ENCODE measurements at regions not wholly inside any gene's neighbourhood (a gene's known extent, or its start where the extent isn't known, plus 50 kb on each side); places are given as distances from the start of the nearest gene placed in this dataset.

DNA sequence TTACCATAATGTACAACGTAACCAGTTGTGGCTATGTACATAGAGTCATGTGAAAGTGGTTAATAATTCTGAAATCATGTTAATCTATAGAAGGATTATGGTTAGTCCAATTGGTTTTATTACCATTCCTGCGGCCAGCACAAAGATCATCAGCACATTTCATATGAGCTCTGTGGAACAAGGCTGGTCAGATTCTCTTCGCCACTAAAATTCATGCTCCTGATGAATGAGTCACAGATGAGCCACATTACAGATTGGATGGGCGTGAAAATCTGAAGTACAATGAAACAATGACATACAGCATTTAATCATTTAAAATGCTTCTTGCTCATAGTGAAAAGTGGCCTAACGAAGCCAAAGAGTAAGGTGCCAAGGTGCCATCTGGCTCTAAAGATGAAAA lies 716.2 kb upstream of the PHF14 start:
- TF ChIP-seq, protein P1, sequence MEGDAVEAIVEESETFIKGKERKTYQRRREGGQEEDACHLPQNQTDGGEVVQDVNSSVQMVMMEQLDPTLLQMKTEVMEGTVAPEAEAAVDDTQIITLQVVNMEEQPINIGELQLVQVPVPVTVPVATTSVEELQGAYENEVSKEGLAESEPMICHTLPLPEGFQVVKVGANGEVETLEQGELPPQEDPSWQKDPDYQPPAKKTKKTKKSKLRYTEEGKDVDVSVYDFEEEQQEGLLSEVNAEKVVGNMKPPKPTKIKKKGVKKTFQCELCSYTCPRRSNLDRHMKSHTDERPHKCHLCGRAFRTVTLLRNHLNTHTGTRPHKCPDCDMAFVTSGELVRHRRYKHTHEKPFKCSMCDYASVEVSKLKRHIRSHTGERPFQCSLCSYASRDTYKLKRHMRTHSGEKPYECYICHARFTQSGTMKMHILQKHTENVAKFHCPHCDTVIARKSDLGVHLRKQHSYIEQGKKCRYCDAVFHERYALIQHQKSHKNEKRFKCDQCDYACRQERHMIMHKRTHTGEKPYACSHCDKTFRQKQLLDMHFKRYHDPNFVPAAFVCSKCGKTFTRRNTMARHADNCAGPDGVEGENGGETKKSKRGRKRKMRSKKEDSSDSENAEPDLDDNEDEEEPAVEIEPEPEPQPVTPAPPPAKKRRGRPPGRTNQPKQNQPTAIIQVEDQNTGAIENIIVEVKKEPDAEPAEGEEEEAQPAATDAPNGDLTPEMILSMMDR (IDR thresholded peaks at IDR 0.05): no peak
- no peak for TF ChIP-seq POLR2A (IDR thresholded peaks at IDR 0.05)

All from testis (tissue), 2 donors.